Peyer's patch (tissue), 4 donors: ENCODE measurements at regions not wholly inside any gene's neighbourhood (a gene's known extent, or its start where the extent isn't known, plus 50 kb on each side); places are given as distances from the start of the nearest gene placed in this dataset.

Experiments
- POLR2A ChIP-seq, 2 donors: fragments of 450-650 bp; IDR thresholded peaks; one replicate each; pipeline ENCODE4 v1.5.1; 2017; ENCODE audit warnings: antibody characterized with exemption in 2 of 2, mild to moderate bottlenecking in 2 of 2, moderate library complexity in 2 of 2
- TF ChIP-seq, protein P1 (sequence below), 6 experiments: fragments of 450-650 bp in 4 of 6; fragments of 200-600 bp in 2 of 6; sonication (generic) in 1 of 6; IDR thresholded peaks; one replicate each; pipeline ENCODE4 v1.5.1; 2017 to 2019; ENCODE audit warnings: antibody characterized with exemption in 6 of 6, mild to moderate bottlenecking in 3 of 6, moderate library complexity in 1 of 6

DNA sequence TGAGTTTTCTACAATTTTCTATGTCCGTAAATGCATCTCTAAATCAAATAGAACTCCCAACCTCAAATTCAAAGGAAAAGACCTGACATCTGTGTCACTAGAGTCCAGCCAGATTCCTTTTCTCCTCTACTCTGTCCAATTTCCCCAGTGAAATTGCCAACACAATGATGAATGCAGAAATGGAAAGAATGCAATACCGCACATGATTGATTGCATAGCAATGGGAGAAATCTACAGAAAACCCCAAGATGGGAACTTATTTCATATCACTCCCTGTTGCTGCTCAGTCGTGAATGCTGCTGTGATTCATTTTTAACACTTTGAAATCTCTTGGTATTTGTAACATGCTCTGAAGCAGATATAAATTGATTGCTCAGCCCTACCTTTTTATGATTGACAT lies 355.1 kb upstream of the TUSC1 start:
- TF ChIP-seq, protein P1, sequence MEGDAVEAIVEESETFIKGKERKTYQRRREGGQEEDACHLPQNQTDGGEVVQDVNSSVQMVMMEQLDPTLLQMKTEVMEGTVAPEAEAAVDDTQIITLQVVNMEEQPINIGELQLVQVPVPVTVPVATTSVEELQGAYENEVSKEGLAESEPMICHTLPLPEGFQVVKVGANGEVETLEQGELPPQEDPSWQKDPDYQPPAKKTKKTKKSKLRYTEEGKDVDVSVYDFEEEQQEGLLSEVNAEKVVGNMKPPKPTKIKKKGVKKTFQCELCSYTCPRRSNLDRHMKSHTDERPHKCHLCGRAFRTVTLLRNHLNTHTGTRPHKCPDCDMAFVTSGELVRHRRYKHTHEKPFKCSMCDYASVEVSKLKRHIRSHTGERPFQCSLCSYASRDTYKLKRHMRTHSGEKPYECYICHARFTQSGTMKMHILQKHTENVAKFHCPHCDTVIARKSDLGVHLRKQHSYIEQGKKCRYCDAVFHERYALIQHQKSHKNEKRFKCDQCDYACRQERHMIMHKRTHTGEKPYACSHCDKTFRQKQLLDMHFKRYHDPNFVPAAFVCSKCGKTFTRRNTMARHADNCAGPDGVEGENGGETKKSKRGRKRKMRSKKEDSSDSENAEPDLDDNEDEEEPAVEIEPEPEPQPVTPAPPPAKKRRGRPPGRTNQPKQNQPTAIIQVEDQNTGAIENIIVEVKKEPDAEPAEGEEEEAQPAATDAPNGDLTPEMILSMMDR (IDR thresholded peaks at IDR 0.05), result no peak
- TF ChIP-seq POLR2A (IDR thresholded peaks at IDR 0.05), result no peak
